ENCODE measurements at regions not wholly inside any gene's neighbourhood (a gene's known extent, or its start where the extent isn't known, plus 50 kb on each side); places are given as distances from the start of the nearest gene placed in this dataset.

GRCh38 chr16:63069047-63069446, 1032.8 kb upstream of the CDH8 start:
- TF ChIP-seq EZH2 (IDR thresholded peaks at IDR 0.05) (no peak), POLR2AphosphoS5 (IDR thresholded peaks at IDR 0.05; ENCODE audit: borderline replicate concordance, low read depth, low read length) (no peak)

Measured in SK-N-MC (cell line).